ENCODE measurements at regions not wholly inside any gene's neighbourhood (a gene's known extent, or its start where the extent isn't known, plus 50 kb on each side); places are given as distances from the start of the nearest gene placed in this dataset.

DNA sequence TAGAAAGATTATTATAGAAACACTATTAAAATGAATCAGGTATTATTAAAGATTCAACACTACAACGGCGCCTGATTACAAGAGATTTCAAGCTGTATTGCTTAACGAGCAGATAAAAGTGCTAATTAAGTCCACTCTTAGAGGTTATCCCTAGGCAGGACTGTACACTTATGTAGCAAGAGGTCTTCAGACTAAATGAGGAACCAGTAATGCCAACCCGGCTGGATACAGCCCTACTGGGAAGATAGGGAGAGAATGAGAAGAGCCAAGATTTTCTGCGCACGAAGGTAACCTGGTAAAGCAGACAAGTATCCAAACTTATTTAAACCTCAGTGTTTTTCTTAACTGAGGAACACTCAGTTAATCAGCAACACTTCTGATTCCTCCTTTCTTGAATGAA is 115.7 kb upstream of the HIVEP3 start:
- DNase-seq (ENCODE audit: low read depth) = no peak

DNA sequence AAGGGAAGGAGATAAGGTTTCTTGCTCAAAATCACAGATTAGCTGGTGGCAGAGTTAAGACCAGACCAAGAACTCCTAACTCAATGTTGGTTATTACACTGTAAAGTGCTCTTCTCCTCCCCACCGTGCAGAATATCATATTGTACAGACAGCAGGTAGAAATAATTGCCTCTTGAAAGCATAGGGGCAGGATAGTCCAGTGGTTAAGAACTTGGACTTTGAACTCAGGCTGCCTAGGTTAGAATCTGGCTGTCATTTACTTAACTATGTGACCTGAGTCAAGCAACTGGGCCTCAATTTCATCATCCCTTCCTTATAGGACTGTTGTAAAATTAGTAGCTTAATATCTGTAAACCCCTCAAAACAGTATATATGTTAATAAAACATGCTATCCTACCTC is 114.9 kb upstream of the HIVEP3 start:
- no peak for DNase-seq (ENCODE audit: low read depth)

DNA sequence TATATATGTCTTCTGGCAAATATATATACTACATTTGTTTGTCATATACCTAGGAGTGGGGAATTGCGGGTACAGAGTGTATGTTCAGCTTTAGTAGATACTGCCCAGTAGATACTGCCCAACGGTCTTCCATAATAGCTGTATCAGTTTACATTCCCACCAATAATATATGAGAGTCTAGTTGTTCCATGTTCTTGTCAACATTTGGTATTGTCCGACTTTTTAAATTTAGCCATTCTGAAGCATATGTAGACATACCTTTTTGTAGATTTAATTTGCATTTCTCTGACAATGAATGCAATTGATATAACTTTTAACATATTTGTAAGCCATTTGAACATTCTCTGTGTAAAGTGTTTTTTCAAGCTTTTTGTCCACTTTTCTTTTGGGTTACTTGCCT is 99.0 kb upstream of the HIVEP3 start:
- no peak for DNase-seq (ENCODE audit: low read depth)

DNA sequence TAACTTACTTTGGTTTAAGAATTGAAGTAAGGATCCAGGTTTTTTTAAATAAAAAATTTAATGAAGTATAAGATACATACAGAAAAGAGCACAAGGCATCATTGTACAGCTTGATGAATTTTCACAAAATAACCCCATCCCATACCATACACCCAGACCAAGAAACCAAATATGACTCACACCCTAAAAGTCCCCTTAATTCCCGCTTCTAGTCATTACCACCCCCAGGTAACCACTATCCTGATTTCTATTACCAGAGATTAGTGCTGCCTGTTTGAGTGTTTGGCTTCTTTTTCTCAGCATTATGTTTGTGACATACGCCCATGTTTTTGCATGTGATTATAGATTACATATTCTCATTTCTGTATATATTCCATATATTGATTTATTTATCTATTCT is 98.5 kb upstream of the HIVEP3 start:
- no peak for DNase-seq (ENCODE audit: low read depth)

DNA sequence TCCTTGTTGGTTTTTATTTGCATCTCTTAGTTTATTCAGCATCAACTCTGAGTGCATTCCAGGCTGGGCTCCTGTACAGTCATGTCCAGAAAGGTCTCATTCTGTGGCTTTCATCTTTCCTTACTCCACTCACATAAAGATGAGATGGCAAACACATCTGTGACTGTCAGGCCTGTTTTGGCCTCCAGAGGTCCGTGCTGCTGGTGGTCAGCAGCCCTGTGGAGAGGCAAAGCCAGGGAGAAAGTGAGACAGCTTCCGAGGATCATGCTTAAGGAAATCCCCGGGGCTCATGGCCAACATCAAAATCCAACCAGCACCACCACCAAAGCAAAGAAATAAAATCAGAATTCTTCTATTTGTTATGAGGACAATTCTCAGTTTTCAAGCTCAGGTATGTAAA is 96.1 kb upstream of the HIVEP3 start:
- no peak for DNase-seq (ENCODE audit: low read depth)

DNA sequence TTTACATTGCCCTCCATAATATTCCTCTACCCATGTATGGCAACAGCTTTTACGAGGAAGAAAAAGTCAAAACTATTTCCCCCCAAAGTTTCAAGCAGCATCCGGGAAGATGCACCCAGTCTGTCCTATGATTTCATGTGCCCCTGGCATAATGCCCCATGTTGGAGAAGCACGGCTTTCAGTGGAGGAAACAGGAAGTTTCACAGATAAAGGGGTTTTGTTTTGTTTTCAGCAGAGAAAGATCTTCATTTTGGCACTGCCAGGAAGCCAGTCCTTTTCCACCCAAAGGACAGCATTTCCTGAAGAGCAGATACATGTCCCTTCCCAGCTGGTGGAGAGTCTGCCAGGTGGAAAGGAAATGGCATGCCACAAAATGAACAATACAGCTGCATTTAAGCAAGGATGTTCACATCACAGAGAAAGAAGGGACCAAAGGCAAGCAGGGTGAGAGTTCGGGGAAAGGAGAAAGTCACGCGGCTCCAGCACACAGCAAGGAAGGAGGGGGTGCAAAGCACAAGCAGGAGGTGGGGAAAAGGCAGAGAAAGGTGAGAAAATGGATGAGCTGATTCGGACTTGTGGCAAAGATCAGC is 95.3 kb upstream of the HIVEP3 start:
- DNase-seq (ENCODE audit: low read depth) = no peak

DNA sequence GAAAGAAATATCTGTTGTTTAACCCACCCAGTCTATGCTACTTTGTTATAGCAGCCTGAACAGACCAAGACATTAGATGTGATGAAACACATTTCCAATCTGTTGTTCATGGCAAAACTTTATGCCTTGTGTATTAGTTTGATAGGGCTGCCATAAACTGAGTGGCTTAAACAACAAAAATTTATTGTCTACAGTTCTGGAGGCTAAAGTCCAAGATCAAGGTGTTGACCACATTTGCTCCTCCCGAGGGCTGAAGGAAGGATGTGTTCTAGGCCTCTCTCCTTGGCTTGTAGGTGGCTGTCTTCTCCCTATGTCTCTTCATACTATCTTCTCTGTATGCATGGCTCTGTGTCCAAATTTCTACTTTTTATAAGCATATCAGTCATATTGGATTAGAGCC is 94.1 kb upstream of the HIVEP3 start:
- DNase-seq (ENCODE audit: low read depth) = no peak

DNA sequence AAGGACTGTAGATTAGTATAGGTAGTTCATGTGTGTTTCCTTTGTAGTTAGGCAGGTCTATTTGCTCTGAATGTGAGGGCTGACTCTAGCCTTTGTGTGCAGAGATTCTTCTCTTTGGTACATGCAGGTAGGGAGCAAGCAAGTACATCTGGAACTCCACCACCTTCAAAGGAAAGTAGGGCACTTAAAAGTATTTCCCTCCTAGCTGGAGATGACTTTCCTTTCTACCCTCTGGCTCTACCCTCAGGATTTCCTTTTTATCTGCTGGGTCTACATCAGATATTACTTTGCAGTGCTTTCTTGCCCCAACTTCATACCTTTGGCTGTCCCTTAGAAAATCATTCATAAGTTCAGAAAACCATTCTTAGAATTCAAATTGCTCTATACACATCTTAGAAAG is 91.7 kb upstream of the HIVEP3 start:
- DNase-seq (ENCODE audit: low read depth) = no peak

DNA sequence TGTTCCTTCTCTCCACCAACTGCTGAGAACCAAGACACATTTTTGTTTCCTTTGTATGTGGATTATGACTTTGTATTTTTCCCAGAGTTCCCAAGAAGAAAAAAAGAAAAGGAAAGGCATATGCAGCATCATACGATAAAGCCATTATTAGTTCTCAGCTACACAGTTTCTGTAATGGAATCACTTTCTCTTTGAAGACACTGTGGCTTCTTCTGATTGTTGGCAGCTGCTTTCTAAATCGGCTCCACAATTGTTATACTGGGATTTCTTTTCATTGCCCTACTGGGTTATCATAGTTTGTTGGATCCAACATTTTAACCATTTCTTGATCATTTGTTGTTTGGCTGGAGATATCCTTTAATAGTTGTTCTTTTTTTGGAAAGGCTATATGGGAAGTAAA is 89.5 kb upstream of the HIVEP3 start:
- no peak for DNase-seq (ENCODE audit: low read depth)

DNA sequence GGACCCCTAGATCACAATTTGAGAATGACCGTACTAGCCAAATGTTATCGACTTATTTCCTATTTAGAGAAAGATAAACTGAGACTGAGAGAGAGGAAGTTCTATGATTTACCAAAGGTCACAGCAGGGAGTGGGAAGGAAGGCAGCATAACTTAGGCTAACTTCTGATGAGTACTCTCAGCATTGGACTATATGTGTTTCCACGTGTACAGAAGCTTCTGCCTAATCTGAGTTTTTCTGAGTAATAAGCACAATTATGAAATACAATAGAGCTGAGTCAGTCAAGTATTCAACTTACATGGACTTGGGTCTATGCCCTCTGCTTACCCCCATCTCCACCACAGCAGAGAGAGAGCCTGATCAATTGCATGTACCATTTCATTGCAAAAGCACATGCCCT is 88.1 kb upstream of the HIVEP3 start:
- DNase-seq (ENCODE audit: low read depth) = no peak

DNA sequence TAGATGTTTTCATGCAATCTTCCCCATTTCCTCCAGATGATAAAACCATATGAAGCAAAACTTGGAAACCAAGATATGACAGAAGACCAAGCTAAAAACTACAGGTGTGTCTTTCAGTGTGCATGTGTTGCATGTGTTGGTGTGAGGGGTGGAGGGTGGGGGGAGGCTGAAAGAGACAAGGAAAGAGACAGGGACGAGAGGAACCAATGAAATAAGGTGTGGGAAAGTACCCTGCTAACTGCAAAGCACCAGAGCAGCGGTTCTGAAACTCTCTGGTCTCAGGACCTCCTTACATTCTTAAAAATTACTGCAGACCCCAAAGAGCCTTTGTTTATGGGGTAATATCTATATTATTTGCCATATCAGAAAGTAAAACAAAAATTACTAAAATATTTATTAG is 87.4 kb upstream of the HIVEP3 start:
- no peak for DNase-seq (ENCODE audit: low read depth)

DNA sequence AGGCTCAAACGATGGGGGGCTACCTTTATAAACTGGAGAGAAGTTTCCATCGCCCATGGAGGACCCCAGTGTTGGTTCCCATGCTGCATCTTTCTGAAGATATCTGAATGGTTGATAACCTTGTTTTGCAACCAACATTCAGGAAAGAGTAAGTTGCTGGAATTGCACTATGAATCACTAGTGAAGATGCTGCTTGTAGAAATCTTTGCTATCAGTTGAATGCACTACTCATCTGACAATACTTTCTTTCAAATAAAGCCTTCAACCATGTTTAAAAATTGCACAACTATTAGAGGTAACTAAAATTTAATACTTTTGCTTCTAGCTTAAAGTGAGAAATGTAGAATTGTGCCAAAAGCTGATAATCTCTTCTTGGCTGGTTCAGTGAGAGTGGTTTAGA is 86.8 kb upstream of the HIVEP3 start:
- DNase-seq (ENCODE audit: low read depth) = no peak

DNA sequence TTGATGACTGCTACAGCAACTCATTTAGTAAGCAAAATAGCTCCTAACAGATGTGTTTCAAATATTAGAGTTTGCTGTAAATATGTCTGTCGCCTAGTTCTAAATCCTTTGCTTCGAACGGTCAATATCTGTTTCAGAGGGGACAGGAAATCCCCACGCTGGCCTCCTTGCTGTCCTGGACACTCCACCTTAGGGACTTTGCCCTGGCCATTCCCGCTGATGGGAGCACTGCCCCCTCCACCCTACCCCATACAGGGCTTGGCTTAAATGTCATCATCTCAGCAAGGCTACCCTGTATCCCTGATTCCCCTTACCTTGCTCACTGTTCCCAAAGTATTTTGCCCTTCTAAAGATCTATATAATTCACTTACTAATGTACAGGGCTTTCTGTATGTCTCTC is 86.1 kb upstream of the HIVEP3 start:
- no peak for DNase-seq (ENCODE audit: low read depth)

DNA sequence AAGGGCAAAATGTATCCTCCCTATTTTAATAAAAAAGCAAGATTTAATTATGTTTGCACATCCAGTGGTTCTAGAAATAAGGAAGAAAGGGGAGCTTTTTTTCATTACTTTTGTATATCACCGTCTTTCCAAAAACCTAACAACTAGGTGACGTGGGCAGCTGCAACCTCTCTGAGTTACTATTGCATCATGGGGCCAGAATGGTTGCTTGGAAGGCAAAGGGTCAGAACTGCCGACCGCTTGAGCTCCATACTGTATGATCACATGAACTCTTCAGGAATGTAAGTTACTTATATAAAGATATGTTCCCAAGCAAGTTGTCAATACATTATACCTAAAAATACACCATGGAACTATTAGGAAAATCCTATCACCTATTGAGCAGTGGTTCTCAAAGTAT is 85.6 kb upstream of the HIVEP3 start:
- no peak for DNase-seq (ENCODE audit: low read depth)

DNA sequence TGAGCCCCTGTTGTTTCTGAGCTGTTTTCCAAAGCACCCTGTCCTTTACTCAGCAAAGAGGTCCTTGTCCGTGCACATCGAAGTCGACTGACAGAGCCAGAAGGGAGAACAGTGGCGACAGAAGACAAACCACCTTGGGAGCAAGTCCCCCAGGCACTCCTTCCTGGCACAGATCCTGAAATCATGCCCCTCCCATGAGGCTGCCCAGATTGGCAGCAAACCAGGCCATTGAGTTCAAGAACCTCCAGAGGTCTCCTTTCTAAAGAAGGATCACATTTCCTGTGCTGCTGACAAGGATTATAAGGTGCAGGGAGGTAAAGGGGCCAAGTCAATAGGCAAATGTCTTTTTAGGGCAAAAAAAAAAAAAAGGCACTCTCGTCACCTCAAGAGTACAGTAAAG is 84.7 kb upstream of the HIVEP3 start:
- peak; percentile 55 for DNase-seq (ENCODE audit: low read depth)

DNA sequence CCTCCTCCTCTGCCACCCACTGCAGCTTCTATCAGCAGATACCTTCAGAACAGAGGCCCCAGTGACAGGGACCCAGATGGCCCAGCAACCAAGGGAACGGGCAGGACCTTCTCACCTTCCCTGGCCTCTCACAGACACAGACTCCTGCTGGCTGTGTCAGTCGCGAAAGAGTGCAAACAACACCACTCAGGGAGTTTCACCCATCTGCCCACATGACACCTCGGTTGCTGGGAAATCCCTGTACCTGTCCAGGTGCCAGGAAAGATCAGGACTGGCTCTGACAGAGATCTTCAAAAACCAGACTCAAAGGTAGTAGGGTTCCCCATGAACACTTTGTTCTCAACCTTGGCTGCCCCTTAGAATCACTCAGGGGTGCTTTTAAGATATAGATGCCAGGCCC is 83.5 kb upstream of the HIVEP3 start:
- DNase-seq (ENCODE audit: low read depth) = no peak

DNA sequence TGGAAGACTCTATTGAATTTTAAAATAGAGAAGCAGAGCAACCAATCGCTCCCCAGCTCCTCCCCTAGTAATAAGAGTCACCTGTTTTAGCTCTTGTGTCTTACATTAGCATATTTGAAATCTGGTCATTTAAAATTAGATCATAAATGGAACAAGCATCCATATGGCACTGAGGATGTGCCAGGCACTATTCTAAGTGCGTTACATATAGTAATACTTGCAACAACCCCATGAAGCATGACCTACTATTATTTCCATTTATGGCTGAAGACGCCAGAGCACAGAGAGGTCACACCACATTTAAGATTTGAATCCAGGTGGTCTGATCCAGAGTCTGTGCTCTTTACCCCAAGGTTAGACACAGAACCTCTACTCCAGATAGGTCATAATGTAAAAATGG is 82.0 kb upstream of the HIVEP3 start:
- DNase-seq (ENCODE audit: low read depth) = no peak

DNA sequence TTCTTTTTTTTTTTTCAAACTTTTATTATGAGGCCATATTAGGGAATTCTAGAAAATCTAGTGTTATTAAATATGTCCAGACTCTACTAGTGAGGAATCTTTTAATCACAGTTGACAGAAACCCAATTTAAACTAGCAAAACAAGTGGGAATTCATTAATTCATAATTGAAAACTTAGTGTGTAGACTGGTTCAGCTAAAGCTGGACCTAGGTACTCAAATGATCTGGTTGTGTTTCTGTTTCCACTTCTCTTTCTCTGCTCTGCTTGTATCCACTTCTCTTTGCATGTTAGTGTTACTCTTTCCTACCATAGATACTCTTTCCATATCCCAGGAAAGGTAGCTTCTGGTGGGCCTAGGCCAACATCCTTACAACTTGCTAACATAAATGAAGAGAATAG is 81.2 kb upstream of the HIVEP3 start:
- no peak for DNase-seq (ENCODE audit: low read depth)

DNA sequence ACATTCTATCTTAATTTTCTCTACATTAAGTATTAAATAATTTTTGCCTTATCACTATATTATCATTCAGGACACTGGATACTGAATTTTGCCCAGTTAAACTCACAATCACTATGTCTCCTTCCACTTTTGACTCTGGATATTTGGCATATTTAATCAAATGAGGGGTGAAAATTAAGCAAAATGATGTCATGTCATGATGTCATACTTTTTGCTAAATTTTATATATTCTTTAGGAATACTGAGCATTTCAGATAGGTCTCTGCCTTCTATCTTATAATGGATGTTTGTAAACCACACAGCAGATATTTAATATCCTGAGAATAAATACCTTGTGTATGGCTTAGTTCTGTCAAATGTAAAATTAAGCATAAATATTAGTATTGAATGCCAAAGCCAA is 79.5 kb upstream of the HIVEP3 start:
- no peak for DNase-seq (ENCODE audit: low read depth)

DNA sequence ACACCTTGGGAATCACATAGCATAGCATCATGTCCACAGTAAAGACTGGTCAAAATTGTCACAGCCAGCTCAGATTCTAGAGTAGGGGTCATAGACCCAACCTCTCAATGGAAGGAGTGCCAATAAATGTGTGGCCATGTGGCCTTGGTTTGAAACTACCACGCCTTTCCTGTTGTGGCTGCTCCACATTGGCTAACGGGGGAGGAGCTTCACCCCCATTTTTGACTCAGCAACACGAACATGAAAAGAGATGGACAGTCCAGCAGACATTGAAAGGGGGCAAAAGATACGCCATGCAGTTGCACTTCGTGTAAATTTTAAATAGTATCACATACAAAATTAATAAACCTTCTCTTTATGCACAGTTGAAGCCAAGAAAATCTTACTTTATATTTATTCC is 78.4 kb upstream of the HIVEP3 start:
- no peak for DNase-seq (ENCODE audit: low read depth)

DNA sequence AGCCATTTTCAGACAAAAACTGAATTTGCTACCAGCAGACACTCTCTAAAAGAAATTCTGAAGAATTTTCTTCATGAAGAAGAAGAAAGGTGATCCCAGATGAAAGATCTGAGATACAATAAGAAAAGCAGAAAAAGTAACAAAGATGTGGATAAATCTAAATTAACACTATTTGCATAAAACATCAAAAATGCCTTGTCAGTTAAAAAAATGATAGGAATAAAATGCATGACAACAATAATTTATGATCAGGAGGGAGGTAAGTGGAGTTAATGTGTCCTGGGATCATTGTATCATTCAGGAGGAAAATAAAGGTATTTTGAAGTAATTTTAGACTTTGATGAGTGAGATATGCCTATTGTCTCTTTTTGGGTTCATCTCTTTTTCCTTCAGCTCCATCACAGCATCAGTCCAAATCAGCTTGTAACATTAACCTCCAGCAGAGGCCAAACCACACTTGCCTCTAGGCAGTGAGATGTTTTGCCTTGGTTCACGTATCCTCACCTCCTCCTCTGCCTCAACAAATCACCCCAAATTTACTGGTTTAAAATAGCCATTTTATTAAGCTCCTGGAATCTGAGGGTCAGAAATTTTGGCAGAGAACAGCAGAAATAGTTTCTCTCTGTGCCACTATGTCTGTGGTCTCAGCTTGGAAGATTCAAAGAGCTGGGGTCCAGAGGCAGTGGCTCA is 76.9 kb upstream of the HIVEP3 start:
- no peak for DNase-seq (ENCODE audit: low read depth)

DNA sequence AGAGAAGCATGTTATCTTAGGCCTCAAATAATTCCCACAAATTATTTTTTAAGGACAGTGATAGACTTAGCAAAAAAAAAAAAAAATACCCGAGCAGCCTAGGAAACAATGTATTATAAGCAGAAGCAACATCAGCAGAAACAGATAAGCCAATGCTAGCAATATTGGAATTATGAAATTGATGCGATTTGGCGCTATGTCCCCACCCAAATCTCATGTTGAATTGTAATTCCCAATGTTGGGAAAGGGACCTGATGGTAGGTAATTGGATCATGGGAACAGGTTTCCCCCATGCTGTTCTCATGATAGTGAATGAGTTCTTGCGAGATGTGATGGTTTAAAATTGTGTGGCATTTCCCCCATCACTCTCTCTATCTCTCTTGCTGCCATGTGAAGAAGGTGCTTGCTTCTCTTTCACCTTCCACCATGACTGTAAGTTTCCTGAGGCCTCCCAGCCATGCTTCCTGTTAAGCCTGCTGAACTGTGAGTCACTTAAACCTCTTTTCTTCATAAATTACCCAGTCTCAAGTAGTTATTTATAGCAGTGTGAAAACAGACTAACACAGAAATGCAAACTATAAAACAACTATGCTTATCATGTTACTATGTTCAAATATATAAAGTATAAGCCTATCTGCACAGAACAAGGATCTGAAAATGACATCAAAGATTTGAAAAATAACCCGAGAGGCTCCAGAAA is 75.6 kb upstream of the HIVEP3 start:
- DNase-seq (ENCODE audit: low read depth) = no peak

DNA sequence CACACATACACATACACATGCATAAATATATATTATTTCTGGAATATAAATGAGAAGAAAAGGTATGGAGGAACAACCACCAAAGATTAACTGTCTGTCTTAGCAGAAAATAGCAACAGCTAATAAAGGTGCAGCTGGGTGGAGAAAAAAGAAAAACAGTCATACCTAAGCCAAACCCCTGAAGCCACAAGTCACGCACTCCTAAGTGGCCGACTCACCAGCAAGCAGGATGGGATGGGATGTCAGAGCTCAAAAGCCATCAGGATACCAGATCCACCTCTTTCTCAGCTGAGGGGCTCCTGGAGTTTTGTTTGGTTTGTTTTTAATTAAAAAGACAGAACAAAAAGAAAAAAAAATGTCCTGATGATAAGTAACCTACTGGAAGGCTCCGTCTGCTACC is 64.7 kb upstream of the HIVEP3 start:
- peak; percentile 60 for DNase-seq (ENCODE audit: low read depth)

DNA sequence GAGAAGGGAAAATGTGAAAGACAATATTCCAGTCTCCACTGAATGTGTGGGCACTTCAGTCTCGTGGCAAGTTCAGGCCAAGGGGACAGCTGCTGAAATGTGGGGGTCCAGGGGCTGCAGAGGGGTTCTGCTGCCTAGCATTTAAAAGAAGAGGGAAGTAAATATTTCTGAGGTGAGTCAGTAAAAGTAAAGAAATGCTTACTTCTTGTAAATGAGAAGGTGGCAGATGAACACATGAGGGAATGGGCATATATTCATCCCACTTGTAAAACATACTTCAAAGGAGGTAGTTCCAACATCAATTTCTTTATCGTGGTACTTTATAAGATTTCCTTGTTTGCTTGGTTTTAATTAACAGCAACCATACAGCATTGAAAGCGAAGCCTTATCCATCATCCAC is 63.1 kb upstream of the HIVEP3 start:
- no peak for DNase-seq (ENCODE audit: low read depth)
